CD4-positive, alpha-beta T cell (primary cell): ENCODE measurements at regions not wholly inside any gene's neighbourhood (a gene's known extent, or its start where the extent isn't known, plus 50 kb on each side); places are given as distances from the start of the nearest gene placed in this dataset.

Experiments used
- ATAC-seq: fragments of 200-7000 bp; cut with Tn5 transposase; one replicate; pipeline ENCODE4 v1.10.0; 2022; ENCODE audit warnings: mild to moderate bottlenecking; ENCODE audit not compliant: poor library complexity
- CTCF ChIA-PET: fragments of 350-600 bp; sonication (Branson Sonifier 250); formaldehyde crosslinking; loops from one replicate; lab custom pipeline; 2021; ENCODE audit warnings: antibody characterized with exemption, inconsistent platforms; lab: Charles Lee
- POLR2A ChIA-PET: fragments of 350-600 bp; sonication (Branson Sonifier 250); formaldehyde crosslinking; loops from one replicate; lab custom pipeline; 2021; ENCODE audit warnings: antibody characterized with exemption, inconsistent platforms; lab: Charles Lee
- DNase-seq, 14 experiments: peaks; one replicate each; pipeline ENCODE4 v3.0.0-alpha.2; 2013 to 2020; ENCODE audit warnings: mixed read lengths in 2 of 14
- H3K27ac ChIP-seq, 2 donors: one replicate each; pipeline versions ENCODE4 v1.5.1 to v1.7.0; 2013; ENCODE audit warnings: low read length in 2 of 2, low read depth in 1 of 2, mild to moderate bottlenecking in 1 of 2
- H3K27me3 ChIP-seq, 2 experiments: 1 replicate in 1 of 2; 2 replicates in 1 of 2; pipeline versions ENCODE4 v1.6.1 to v1.7.0; 2013; ENCODE audit warnings: low read length in 2 of 2, control low read depth in 1 of 2, mild to moderate bottlenecking in 1 of 2, moderate library complexity in 1 of 2; ENCODE audit not compliant: insufficient read depth in 2 of 2, control insufficient read depth in 1 of 2
- H3K36me3 ChIP-seq: one replicate; pipeline ENCODE4 v1.6.1; 2013; ENCODE audit warnings: low read length, control low read depth; ENCODE audit not compliant: insufficient read depth
- H3K4me1 ChIP-seq: one replicate; pipeline ENCODE4 v1.6.1; 2013; ENCODE audit warnings: low read length, control low read depth; ENCODE audit not compliant: insufficient read depth
- H3K4me3 ChIP-seq: one replicate; pipeline ENCODE4 v1.5.1; 2013; ENCODE audit warnings: mild to moderate bottlenecking, low read length, moderate library complexity
- H3K9me3 ChIP-seq, 2 experiments: 1 replicate in 1 of 2; 2 replicates in 1 of 2; pipeline versions ENCODE4 v1.6.1 to v1.7.0; 2013; ENCODE audit warnings: low read length in 2 of 2, mild to moderate bottlenecking in 2 of 2, control low read depth in 1 of 2, moderate library complexity in 1 of 2; ENCODE audit not compliant: control insufficient read depth in 1 of 2, insufficient read depth in 1 of 2
- H3K27ac Mint-ChIP-seq: one replicate; pipeline ENCODE4 v1.8.0; 2020; ENCODE audit warnings: mixed read lengths
- H3K27me3 Mint-ChIP-seq: one replicate; pipeline ENCODE4 v1.8.0; 2021; ENCODE audit warnings: mixed read lengths
- H3K36me3 Mint-ChIP-seq: one replicate; pipeline ENCODE4 v1.8.0; 2021; ENCODE audit warnings: low read depth, mixed read lengths
- H3K4me1 Mint-ChIP-seq: one replicate; pipeline ENCODE4 v1.8.0; 2021; ENCODE audit warnings: low read depth, mixed read lengths
- H3K4me3 Mint-ChIP-seq: one replicate; pipeline ENCODE4 v1.8.0; 2020; ENCODE audit warnings: mild to moderate bottlenecking, mixed read lengths
- H3K9me3 Mint-ChIP-seq: one replicate; pipeline ENCODE4 v1.8.0; 2020; ENCODE audit warnings: mixed read lengths
- intact Hi-C, 2 experiments: fragments of 100-400 bp; cut with DNase I in 1 of 2; cut with micrococcal nuclease in 1 of 2; formaldehyde crosslinking; loops; one replicate each; pipeline versions ENCODE4 v1.15.1 to v1.9.0; 2023 to 2025; cut with DNase I, micrococcal nuclease
- TF ChIP-seq, protein P1 (sequence below): fragments of 200-600 bp; IDR thresholded peaks from one replicate; pipeline ENCODE4 v1.8.0; 2022; ENCODE audit warnings: antibody characterized with exemption, mild to moderate bottlenecking

DNA sequence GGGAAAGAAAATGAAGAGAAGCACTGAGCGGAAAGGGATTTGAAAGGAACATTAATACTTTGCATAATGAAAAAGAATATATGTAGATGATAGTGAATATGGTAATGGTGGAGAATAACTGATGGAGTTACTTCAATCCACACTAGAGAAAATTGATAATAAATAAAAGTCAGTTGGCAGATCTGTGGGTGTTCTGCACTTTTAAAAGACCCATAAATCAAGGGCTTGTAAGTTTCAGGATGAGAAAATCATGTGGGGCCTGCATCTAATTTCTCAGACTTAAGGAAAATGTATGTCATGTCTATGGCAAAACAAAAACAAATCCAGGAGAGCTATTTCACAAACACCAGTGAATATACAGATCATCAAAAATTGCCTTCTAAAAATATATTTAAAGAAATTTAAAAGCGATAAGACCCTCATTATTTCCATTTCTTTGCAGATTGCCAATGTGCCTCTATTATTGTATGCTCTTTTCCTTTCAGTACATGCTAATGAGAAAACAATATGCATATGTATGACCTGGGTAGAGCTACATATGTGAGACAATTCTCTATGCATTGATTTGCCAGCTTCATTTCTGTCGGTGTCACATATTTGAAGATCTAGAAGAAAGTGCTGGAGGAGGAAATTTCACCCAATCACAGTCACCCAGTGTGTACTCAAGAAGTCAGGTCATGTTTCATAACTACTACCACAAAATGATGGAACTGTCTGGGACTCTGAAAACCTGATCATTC is 269.9 kb upstream of the PDZRN3 start:
- TF ChIP-seq, protein P1, sequence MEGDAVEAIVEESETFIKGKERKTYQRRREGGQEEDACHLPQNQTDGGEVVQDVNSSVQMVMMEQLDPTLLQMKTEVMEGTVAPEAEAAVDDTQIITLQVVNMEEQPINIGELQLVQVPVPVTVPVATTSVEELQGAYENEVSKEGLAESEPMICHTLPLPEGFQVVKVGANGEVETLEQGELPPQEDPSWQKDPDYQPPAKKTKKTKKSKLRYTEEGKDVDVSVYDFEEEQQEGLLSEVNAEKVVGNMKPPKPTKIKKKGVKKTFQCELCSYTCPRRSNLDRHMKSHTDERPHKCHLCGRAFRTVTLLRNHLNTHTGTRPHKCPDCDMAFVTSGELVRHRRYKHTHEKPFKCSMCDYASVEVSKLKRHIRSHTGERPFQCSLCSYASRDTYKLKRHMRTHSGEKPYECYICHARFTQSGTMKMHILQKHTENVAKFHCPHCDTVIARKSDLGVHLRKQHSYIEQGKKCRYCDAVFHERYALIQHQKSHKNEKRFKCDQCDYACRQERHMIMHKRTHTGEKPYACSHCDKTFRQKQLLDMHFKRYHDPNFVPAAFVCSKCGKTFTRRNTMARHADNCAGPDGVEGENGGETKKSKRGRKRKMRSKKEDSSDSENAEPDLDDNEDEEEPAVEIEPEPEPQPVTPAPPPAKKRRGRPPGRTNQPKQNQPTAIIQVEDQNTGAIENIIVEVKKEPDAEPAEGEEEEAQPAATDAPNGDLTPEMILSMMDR = no peak
- Mint-ChIP-seq H3K9me3 (peaks cover 6% of the 10 kb centered on the region), H3K4me3 (no peak overlapping the region), H3K4me1 (no peaks in the 10 kb centered on the region), H3K36me3 (no peaks in the 10 kb centered on the region), H3K27me3 (no peaks in the 10 kb centered on the region), H3K27ac (no peak overlapping the region)
- H3K36me3 ChIP-seq = no peaks in the 10 kb centered on the region
- no peak overlapping the region for H3K4me3 ChIP-seq
- no peaks in the 10 kb centered on the region for H3K9me3 ChIP-seq
- ChIA-PET CTCF (no interaction called here), POLR2A (no interaction called here)
- intact Hi-C loops = no loop called here
- no peak overlapping the region for H3K27ac ChIP-seq
- H3K4me1 ChIP-seq = no peaks in the 10 kb centered on the region
- no peaks in the 10 kb centered on the region for H3K27me3 ChIP-seq
- DNase-seq (no peak), ATAC-seq (no peak)

DNA sequence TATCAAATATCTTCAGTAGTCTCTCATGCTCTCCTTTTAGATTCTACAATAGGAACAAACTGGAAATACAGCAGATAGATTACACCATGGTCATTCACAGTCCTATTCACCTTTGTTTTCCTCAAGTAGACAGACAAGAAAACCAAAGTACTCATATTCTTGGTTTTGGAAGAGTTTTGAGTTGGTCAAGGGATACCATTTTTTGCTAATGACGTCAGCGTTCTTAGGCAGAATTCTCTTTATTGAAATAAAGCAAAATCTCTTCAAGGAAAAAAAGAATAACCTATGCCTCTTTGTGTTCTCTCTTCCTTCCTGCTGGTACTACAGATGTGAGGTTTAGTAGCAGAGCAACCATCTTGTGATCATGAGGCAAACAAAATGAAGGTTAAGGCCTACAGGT is 268.3 kb upstream of the PDZRN3 start:
- ATAC-seq (no peak), DNase-seq (no peak)
- Histone ChIP-seq H3K27ac (no peak overlapping the region), H3K4me3 (no peak overlapping the region), H3K27me3 (no peaks in the 10 kb centered on the region), H3K4me1 (no peaks in the 10 kb centered on the region), H3K36me3 (no peaks in the 10 kb centered on the region), H3K9me3 (peaks cover 0 to 3% of the 10 kb centered on the region in 2 experiments)
- no peak overlapping the region for H3K27ac Mint-ChIP-seq
- no peak overlapping the region for H3K4me3 Mint-ChIP-seq
- no peaks in the 10 kb centered on the region for H3K4me1 Mint-ChIP-seq
- intact Hi-C loops = no loop called here
- peaks cover 8% of the 10 kb centered on the region for H3K9me3 Mint-ChIP-seq
- H3K36me3 Mint-ChIP-seq = no peaks in the 10 kb centered on the region
- CTCF ChIA-PET = no interaction called here
- no peaks in the 10 kb centered on the region for H3K27me3 Mint-ChIP-seq
- TF ChIP-seq, protein P1 = no peak
- POLR2A ChIA-PET = no interaction called here

DNA sequence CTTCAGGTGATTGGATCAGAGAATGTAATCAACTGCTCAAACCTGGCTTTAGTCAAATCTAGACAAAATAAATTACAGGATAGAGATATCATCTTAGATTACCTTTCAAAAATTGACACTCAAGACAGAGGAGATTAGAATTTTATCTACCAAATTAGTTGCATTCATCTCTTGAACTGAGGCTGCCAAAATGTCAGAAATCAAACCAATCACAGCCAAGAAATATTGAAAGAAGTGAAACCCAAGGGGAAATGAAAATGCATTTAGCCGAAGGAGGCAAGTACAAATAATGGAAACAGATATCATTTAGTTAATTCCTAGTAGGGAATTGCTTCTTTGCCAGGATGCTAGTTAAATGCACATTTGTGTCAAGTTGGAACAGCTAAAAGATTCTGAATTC is 261.1 kb upstream of the PDZRN3 start:
- H3K9me3 ChIP-seq = peaks cover 0 to 3% of the 10 kb centered on the region in 2 experiments
- TF ChIP-seq, protein P1 = no peak
- H3K4me3 Mint-ChIP-seq = no peak overlapping the region
- intact Hi-C loops = no loop called here
- H3K4me1 ChIP-seq = no peaks in the 10 kb centered on the region
- H3K4me1 Mint-ChIP-seq = no peaks in the 10 kb centered on the region
- H3K36me3 Mint-ChIP-seq = no peaks in the 10 kb centered on the region
- H3K27me3 Mint-ChIP-seq = no peaks in the 10 kb centered on the region
- no peak overlapping the region for H3K4me3 ChIP-seq
- no peaks in the 10 kb centered on the region for H3K27me3 ChIP-seq
- ATAC-seq = no peak
- no peak overlapping the region for H3K27ac ChIP-seq
- peaks cover 19% of the 10 kb centered on the region for H3K9me3 Mint-ChIP-seq
- no peak for DNase-seq
- ChIA-PET CTCF (no interaction called here), POLR2A (no interaction called here)
- H3K27ac Mint-ChIP-seq = no peak overlapping the region
- H3K36me3 ChIP-seq = no peaks in the 10 kb centered on the region
